KMS-11 (cell line): ENCODE measurements at regions not wholly inside any gene's neighbourhood (a gene's known extent, or its start where the extent isn't known, plus 50 kb on each side); places are given as distances from the start of the nearest gene placed in this dataset.
A peak's percentile ranks its signal among the peaks of the same experiment; 100 is the strongest.

Source experiments
- H2AFZ ChIP-seq: fragments of 200-600 bp; sonication (generic); 2 replicates; pipeline ENCODE4 v1.6.1; 2016; ENCODE audit warnings: antibody characterized with exemption, mixed run types, low read depth
- H3K27ac ChIP-seq: fragments of 200-600 bp; sonication (generic); 2 replicates; pipeline ENCODE4 v1.6.1; 2016; ENCODE audit warnings: mild to moderate bottlenecking, mixed run types
- H3K27me3 ChIP-seq: fragments of 200-600 bp; sonication (generic); 2 replicates; pipeline ENCODE4 v1.6.1; 2017; ENCODE audit warnings: mild to moderate bottlenecking, low read depth, mixed run types, moderate library complexity; ENCODE audit not compliant: insufficient read depth
- H3K36me3 ChIP-seq: fragments of 200-600 bp; sonication (generic); 2 replicates; pipeline ENCODE4 v1.6.1; 2017; ENCODE audit warnings: mild to moderate bottlenecking, mixed run types; ENCODE audit not compliant: insufficient read depth
- H3K4me1 ChIP-seq: fragments of 200-600 bp; sonication (generic); 2 replicates; pipeline ENCODE4 v1.6.1; 2016; ENCODE audit warnings: mild to moderate bottlenecking, low read depth, mixed run types; ENCODE audit not compliant: poor library complexity, severe bottlenecking
- H3K4me2 ChIP-seq: fragments of 200-600 bp; sonication (generic); 2 replicates; pipeline ENCODE4 v1.7.0; 2016; ENCODE audit warnings: mild to moderate bottlenecking, mixed run types
- H3K4me3 ChIP-seq: fragments of 200-600 bp; sonication (generic); IDR thresholded peaks from 2 replicates; pipeline ENCODE4 v1.6.1; 2017; ENCODE audit warnings: low read depth, low read length, mixed read lengths; ENCODE audit not compliant: insufficient read depth
- H3K79me2 ChIP-seq: fragments of 200-600 bp; sonication (generic); 2 replicates; pipeline ENCODE4 v1.6.1; 2016; ENCODE audit warnings: low read depth, mixed run types; ENCODE audit not compliant: insufficient read depth
- H3K9ac ChIP-seq: fragments of 200-600 bp; sonication (generic); 2 replicates; pipeline ENCODE4 v1.6.1; 2016; ENCODE audit warnings: mild to moderate bottlenecking, mixed run types
- H4K20me1 ChIP-seq: fragments of 200-600 bp; sonication (generic); 2 replicates; pipeline ENCODE4 v1.6.1; 2016; ENCODE audit warnings: mild to moderate bottlenecking, mixed run types; ENCODE audit not compliant: insufficient read depth
- CTCF ChIP-seq: fragments of 200-600 bp; sonication (generic); conservative IDR thresholded peaks from 2 replicates; pipeline ENCODE4 v1.6.1; 2017; ENCODE audit warnings: low read depth, mild to moderate bottlenecking, antibody characterized with exemption, low read length, moderate library complexity, mixed read lengths

DNA sequence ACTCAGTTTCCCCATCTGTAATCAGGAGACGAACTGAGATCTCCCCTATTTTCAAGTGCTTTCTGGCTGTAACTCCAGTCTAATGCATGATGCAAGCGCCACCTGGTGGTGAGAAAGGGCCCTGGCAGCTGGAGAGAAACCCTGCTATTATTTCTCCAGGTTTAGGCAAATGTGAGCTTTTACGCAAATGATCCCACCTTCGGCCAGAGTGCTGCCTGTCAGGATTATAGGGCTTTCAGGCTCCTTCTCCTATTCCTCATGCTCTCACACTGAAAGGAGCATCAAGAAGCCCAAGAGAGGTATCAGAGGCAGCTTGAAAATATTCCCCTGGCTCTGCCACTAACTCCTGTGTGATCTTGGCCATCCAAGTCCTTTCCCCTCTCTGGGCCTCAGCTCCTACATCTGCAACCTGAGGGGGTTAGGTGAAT lies 93.9 kb upstream of the RASGRF1 start:
- Histone ChIP-seq H3K36me3 (no peaks in the 10 kb centered on the region), H3K79me2 (no peaks in the 10 kb centered on the region), H4K20me1 (no peaks in the 10 kb centered on the region), H2AFZ (no peak overlapping the region), H3K27me3 (no peaks in the 10 kb centered on the region), H3K4me3 (no peak overlapping the region), H3K27ac (no peak overlapping the region), H3K4me1 (no peaks in the 10 kb centered on the region), H3K9ac (no peak overlapping the region), H3K4me2 (no peak overlapping the region)
- TF ChIP-seq CTCF: peak; percentile 94

DNA sequence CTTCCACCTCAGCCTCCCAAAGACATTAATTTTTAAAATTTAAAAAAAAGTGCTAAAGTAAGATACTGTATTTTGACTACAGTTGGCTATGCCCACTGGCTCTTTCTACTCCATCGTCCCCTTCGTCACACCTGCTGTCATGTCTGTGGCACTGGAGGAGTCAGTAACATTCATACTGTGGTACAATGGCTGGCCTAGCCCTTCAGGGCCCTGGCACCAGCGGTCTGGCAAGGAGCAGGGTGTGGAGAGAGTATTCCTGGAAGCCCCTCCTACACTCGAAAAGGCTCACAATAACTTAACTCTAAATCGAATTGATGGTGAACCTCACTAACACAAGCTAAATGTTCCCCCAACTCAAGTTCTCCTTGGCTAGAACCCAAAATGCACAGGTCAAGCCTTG lies 89.7 kb upstream of the RASGRF1 start:
- H3K36me3 ChIP-seq: no peaks in the 10 kb centered on the region
- H3K4me2 ChIP-seq: no peak overlapping the region
- H3K79me2 ChIP-seq: no peaks in the 10 kb centered on the region
- no peaks in the 10 kb centered on the region for H3K27me3 ChIP-seq
- H3K27ac ChIP-seq: no peak overlapping the region
- no peak overlapping the region for H2AFZ ChIP-seq
- no peaks in the 10 kb centered on the region for H3K4me1 ChIP-seq
- no peak overlapping the region for H3K9ac ChIP-seq
- no peak overlapping the region for H3K4me3 ChIP-seq
- no peak for TF ChIP-seq CTCF
- H4K20me1 ChIP-seq: no peaks in the 10 kb centered on the region

DNA sequence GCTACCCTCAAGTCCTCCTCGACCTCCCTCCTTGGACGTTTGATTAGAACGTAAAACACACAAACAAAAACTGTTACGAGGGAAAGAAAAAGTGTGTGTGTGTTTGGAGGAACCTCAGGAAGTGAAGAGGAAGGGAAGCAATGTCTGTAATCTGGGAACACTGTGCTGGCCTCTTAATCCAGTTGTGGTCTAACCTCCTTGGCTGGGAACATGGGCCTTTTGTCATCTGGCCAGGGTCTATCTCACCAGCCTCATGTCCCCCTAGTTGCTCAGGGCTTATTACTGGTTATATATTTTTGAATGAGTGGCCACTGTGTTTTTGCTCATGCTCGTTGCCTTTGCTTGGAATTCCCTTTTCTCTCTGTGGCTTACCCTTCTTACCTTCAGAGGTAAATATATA lies 89.0 kb upstream of the RASGRF1 start:
- Histone ChIP-seq H4K20me1 (no peaks in the 10 kb centered on the region), H3K4me1 (no peaks in the 10 kb centered on the region), H3K27ac (no peak overlapping the region), H3K79me2 (no peaks in the 10 kb centered on the region), H3K9ac (no peak overlapping the region), H3K4me3 (no peak overlapping the region), H3K36me3 (no peaks in the 10 kb centered on the region), H3K27me3 (no peaks in the 10 kb centered on the region), H2AFZ (no peak overlapping the region), H3K4me2 (no peak overlapping the region)
- no peak for TF ChIP-seq CTCF

DNA sequence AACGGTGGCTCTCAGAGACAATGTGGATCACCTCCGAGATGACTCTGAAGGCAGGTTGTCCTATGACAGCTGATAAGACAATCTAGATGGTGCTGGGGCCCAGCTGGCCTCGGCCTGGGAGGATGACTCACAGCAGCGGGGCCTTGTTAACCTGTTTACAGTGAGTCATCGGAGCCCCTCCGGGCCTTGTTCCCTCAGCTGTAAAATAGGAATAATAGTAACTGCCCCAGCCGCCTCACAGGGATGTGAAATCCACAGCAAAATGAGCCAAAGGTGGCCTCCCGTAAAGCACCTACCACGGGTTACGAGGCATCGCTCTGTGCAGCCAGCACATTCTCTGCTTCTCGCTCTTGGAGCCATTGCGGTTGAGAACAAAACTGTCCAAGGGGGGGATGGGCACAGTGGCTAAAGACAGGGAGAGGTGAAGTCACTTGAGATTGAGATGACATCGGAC lies 88.6 kb upstream of the RASGRF1 start:
- Histone ChIP-seq H3K4me2 (no peak overlapping the region), H3K79me2 (no peaks in the 10 kb centered on the region), H3K4me3 (no peak overlapping the region), H3K27me3 (no peaks in the 10 kb centered on the region), H4K20me1 (no peaks in the 10 kb centered on the region), H3K36me3 (no peaks in the 10 kb centered on the region), H3K9ac (no peak overlapping the region), H3K4me1 (no peaks in the 10 kb centered on the region), H3K27ac (no peak overlapping the region), H2AFZ (no peak overlapping the region)
- TF ChIP-seq CTCF: no peak
